SK-N-SH (cell line): ENCODE measurements at regions not wholly inside any gene's neighbourhood (a gene's known extent, or its start where the extent isn't known, plus 50 kb on each side); places are given as distances from the start of the nearest gene placed in this dataset.

ENCODE experiments used
- CHD2 ChIP-seq: fragments of 150-350 bp; IDR thresholded peaks from 2 replicates; pipeline ENCODE4 v1.6.1; 2018; ENCODE audit warnings: low read length; ENCODE audit not compliant: partially characterized antibody
- EP300 ChIP-seq, 2 experiments: IDR thresholded peaks; 2 replicates each; pipeline versions ENCODE4 v1.4.0 to v1.6.1; 2012; ENCODE audit warnings: borderline replicate concordance in 1 of 2, low read depth in 1 of 2, low read length in 1 of 2
- JUND ChIP-seq: IDR thresholded peaks from 2 replicates; pipeline ENCODE4 v1.4.0; 2012
- POLR2AphosphoS5 ChIP-seq: IDR thresholded peaks from 2 replicates; pipeline ENCODE4 v1.6.1; 2012; ENCODE audit warnings: low read depth, low read length
- RAD21 ChIP-seq: IDR thresholded peaks from 2 replicates; pipeline ENCODE4 v1.6.1; 2012; ENCODE audit warnings: mild to moderate bottlenecking, low read length
- RCOR1 ChIP-seq: fragments of 150-350 bp; IDR thresholded peaks from 2 replicates; pipeline ENCODE4 v1.6.1; 2017; ENCODE audit warnings: antibody characterized with exemption, low read length
- TEAD4 ChIP-seq: IDR thresholded peaks from 2 replicates; pipeline ENCODE4 v1.4.0; 2012; ENCODE audit warnings: mild to moderate bottlenecking, borderline replicate concordance; ENCODE audit not compliant: insufficient read depth
- TF ChIP-seq, protein P1 (sequence below): fragments of 200-600 bp; sonication (generic); IDR thresholded peaks from 2 replicates; pipeline ENCODE4 v1.6.1; 2017; ENCODE audit warnings: antibody characterized with exemption, mild to moderate bottlenecking, moderate library complexity
- TF ChIP-seq, protein P2 (sequence below): IDR thresholded peaks from 2 replicates; pipeline ENCODE4 v1.6.1; 2012; ENCODE audit warnings: mild to moderate bottlenecking, low read depth, low read length, moderate library complexity

DNA sequence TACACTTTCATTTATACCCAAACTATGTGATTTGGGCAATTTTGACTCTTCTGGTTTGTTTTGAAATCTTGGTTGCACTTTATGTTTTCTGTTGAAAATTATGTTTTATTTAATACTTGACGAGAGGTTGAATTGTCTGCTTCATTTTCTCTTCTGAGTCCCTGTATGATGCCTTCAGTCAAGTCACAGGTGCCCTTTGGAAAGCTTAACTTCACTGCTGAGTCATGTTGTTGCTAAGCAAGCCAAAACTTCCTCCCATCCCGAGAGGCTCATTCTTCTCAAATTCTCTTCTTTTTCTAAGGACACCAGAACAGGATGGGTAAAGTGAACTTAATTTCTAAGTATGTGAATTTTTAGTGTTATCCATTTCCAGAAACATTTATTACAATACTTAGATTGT is 455.3 kb upstream of the PTGER4 start:
- TF ChIP-seq, protein P1, sequence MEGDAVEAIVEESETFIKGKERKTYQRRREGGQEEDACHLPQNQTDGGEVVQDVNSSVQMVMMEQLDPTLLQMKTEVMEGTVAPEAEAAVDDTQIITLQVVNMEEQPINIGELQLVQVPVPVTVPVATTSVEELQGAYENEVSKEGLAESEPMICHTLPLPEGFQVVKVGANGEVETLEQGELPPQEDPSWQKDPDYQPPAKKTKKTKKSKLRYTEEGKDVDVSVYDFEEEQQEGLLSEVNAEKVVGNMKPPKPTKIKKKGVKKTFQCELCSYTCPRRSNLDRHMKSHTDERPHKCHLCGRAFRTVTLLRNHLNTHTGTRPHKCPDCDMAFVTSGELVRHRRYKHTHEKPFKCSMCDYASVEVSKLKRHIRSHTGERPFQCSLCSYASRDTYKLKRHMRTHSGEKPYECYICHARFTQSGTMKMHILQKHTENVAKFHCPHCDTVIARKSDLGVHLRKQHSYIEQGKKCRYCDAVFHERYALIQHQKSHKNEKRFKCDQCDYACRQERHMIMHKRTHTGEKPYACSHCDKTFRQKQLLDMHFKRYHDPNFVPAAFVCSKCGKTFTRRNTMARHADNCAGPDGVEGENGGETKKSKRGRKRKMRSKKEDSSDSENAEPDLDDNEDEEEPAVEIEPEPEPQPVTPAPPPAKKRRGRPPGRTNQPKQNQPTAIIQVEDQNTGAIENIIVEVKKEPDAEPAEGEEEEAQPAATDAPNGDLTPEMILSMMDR: no peak
- TF ChIP-seq, protein P2, sequence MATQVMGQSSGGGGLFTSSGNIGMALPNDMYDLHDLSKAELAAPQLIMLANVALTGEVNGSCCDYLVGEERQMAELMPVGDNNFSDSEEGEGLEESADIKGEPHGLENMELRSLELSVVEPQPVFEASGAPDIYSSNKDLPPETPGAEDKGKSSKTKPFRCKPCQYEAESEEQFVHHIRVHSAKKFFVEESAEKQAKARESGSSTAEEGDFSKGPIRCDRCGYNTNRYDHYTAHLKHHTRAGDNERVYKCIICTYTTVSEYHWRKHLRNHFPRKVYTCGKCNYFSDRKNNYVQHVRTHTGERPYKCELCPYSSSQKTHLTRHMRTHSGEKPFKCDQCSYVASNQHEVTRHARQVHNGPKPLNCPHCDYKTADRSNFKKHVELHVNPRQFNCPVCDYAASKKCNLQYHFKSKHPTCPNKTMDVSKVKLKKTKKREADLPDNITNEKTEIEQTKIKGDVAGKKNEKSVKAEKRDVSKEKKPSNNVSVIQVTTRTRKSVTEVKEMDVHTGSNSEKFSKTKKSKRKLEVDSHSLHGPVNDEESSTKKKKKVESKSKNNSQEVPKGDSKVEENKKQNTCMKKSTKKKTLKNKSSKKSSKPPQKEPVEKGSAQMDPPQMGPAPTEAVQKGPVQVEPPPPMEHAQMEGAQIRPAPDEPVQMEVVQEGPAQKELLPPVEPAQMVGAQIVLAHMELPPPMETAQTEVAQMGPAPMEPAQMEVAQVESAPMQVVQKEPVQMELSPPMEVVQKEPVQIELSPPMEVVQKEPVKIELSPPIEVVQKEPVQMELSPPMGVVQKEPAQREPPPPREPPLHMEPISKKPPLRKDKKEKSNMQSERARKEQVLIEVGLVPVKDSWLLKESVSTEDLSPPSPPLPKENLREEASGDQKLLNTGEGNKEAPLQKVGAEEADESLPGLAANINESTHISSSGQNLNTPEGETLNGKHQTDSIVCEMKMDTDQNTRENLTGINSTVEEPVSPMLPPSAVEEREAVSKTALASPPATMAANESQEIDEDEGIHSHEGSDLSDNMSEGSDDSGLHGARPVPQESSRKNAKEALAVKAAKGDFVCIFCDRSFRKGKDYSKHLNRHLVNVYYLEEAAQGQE: no peak
- TF ChIP-seq RCOR1 (no peak), CHD2 (no peak), TEAD4 (no peak), JUND (no peak), POLR2AphosphoS5 (no peak), RAD21 (no peak), EP300 (IDR thresholded peaks at IDR 0.05; ENCODE audit: borderline replicate concordance in 1 of 2, low read depth in 1 of 2, low read length in 1 of 2) (no peak)
